PC-9 (cell line): ENCODE measurements at regions not wholly inside any gene's neighbourhood (a gene's known extent, or its start where the extent isn't known, plus 50 kb on each side); places are given as distances from the start of the nearest gene placed in this dataset.

ENCODE experiments used
- BruUV-seq: library from RNA; stranded (reverse); fragments of 400-500 nt; replicated peaks from 2 replicates; lab custom pipeline; 2021; lab: Mats Ljungman, UMichigan
- CTCF ChIA-PET: fragments of 300-600 bp; sonication (Branson Sonifier 250); formaldehyde crosslinking; loops from one replicate; lab custom pipeline; 2022; ENCODE audit warnings: antibody characterized with exemption; lab: Charles Lee
- POLR2A ChIA-PET: fragments of 300-600 bp; sonication (Branson Sonifier 250); formaldehyde crosslinking; loops from one replicate; lab custom pipeline; 2022; ENCODE audit warnings: antibody characterized with exemption; ENCODE audit not compliant: unreplicated experiment; lab: Charles Lee
- DNase-seq, 2 experiments: peaks; one replicate each; pipeline versions ENCODE4 v3.0.0 to v3.0.0-alpha.2; 2015 to 2022; ENCODE audit warnings: mixed read lengths in 1 of 2
- H2AFZ ChIP-seq: fragments of 200-600 bp; sonication (generic); 2 replicates; pipeline ENCODE4 v1.8.1; 2017; ENCODE audit warnings: antibody characterized with exemption
- H3F3A ChIP-seq: fragments of 200-600 bp; sonication (generic); 2 replicates; pipeline ENCODE4 v1.8.1; 2017; ENCODE audit warnings: antibody characterized with exemption, mild to moderate bottlenecking, low read depth; ENCODE audit not compliant: insufficient read depth
- H3K27ac ChIP-seq: fragments of 200-600 bp; sonication (generic); 2 replicates; pipeline ENCODE4 v1.6.1; 2016; ENCODE audit warnings: mixed run types
- H3K27me3 ChIP-seq: fragments of 200-600 bp; sonication (generic); 2 replicates; pipeline ENCODE4 v1.6.1; 2016; ENCODE audit warnings: low read depth, mixed run types; ENCODE audit not compliant: insufficient read depth
- H3K36me3 ChIP-seq: fragments of 200-600 bp; sonication (generic); 2 replicates; pipeline ENCODE4 v1.6.1; 2016; ENCODE audit warnings: low read depth, mixed run types
- H3K4me1 ChIP-seq: fragments of 200-600 bp; sonication (generic); replicated peaks from 2 replicates; pipeline ENCODE4 v1.6.1; 2016; ENCODE audit warnings: mixed run types; ENCODE audit not compliant: insufficient read depth
- H3K4me2 ChIP-seq: fragments of 200-600 bp; sonication (generic); 2 replicates; pipeline ENCODE4 v1.6.1; 2017; ENCODE audit warnings: mixed run types
- H3K4me3 ChIP-seq: fragments of 200-600 bp; sonication (generic); 2 replicates; pipeline ENCODE4 v1.6.1; 2016; ENCODE audit warnings: mixed run types
- H3K79me2 ChIP-seq: fragments of 200-600 bp; sonication (generic); 2 replicates; pipeline ENCODE4 v1.6.1; 2017; ENCODE audit warnings: low read depth, mixed run types
- H3K9me2 ChIP-seq: fragments of 200-600 bp; sonication (generic); 2 replicates; pipeline ENCODE4 v1.8.1; 2017; ENCODE audit warnings: mild to moderate bottlenecking; ENCODE audit not compliant: insufficient read depth
- H3K9me3 ChIP-seq: fragments of 200-600 bp; sonication (generic); 2 replicates; pipeline ENCODE4 v1.8.1; 2016; ENCODE audit warnings: low read depth; ENCODE audit not compliant: insufficient read depth
- H4K20me1 ChIP-seq: fragments of 200-600 bp; sonication (generic); 2 replicates; pipeline ENCODE4 v1.8.1; 2017; ENCODE audit not compliant: insufficient read depth
- EZH2 ChIP-seq: fragments of 200-600 bp; sonication (generic); IDR thresholded peaks from 2 replicates; pipeline ENCODE4 v1.8.0; 2017; ENCODE audit warnings: antibody characterized with exemption, low read depth
- intact Hi-C: fragments of 100-400 bp; cut with micrococcal nuclease; formaldehyde crosslinking; loops from one replicate; pipeline ENCODE4 v1.10.0; 2022; ENCODE audit not compliant: unreplicated experiment
- TF ChIP-seq, protein P1 (sequence below): fragments of 200-600 bp; sonication (generic); conservative IDR thresholded peaks from 2 replicates; pipeline ENCODE4 v1.6.1; 2017; ENCODE audit warnings: mixed run types, antibody characterized with exemption, mild to moderate bottlenecking, moderate library complexity

GRCh38 chr5:109496112-109496511, 86.3 kb upstream of the PJA2 start:
- Histone ChIP-seq H3F3A (no peaks in the 10 kb centered on the region), H3K27ac (no peak overlapping the region), H3K36me3 (no peaks in the 10 kb centered on the region), H3K4me1 (no peaks in the 10 kb centered on the region), H3K27me3 (no peaks in the 10 kb centered on the region), H2AFZ (no peak overlapping the region), H3K79me2 (no peaks in the 10 kb centered on the region), H3K4me3 (no peak overlapping the region), H3K9me3 (no peaks in the 10 kb centered on the region), H3K9me2 (no peaks in the 10 kb centered on the region), H4K20me1 (no peaks in the 10 kb centered on the region), H3K4me2 (no peak overlapping the region)
- BruUV-seq = no TSS peak
- TF ChIP-seq, protein P1, sequence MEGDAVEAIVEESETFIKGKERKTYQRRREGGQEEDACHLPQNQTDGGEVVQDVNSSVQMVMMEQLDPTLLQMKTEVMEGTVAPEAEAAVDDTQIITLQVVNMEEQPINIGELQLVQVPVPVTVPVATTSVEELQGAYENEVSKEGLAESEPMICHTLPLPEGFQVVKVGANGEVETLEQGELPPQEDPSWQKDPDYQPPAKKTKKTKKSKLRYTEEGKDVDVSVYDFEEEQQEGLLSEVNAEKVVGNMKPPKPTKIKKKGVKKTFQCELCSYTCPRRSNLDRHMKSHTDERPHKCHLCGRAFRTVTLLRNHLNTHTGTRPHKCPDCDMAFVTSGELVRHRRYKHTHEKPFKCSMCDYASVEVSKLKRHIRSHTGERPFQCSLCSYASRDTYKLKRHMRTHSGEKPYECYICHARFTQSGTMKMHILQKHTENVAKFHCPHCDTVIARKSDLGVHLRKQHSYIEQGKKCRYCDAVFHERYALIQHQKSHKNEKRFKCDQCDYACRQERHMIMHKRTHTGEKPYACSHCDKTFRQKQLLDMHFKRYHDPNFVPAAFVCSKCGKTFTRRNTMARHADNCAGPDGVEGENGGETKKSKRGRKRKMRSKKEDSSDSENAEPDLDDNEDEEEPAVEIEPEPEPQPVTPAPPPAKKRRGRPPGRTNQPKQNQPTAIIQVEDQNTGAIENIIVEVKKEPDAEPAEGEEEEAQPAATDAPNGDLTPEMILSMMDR = no peak
- no peak for TF ChIP-seq EZH2
- ChIA-PET POLR2A (no interaction called here), CTCF (no interaction called here)
- intact Hi-C loops = no loop called here
- DNase-seq = no peak

DNA sequence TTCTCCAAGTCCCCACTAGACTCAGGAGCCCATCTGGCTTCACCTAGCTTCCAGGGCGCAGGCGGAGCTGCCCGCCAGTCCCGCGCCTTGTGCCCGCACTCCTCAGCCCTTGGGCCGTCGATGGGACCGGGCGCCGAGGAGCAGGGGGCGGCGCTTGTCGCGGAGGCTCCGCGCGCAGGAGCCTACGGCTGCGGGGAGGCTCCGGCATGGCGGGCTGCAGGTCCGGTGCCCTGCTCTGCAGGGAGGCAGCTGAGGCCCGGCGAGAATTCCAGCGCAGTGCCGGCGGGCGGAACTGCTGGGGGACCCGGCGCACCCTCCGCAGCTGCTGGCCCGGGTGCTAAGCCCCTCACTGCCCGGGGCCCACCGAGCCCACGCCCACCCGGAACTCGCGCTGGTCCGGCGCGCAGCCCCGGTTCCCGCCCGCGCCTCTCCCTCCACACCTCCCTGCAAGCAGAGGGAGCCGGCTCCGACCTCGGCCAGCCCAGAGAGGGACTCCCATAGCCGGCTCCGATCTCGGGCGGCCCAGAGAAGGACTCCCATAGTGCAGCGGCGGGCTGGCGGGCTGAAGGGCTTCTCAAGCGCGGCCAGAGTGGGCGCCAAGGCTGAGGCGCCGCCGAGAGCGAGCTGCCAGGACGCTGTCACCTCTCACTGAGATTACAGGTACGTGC, 78.1 kb upstream of the PJA2 start:
- intact Hi-C loops = no loop called here
- Histone ChIP-seq H3K79me2 (no peaks in the 10 kb centered on the region), H3K9me2 (0 out of 2 replicates have a peak, but pooled peaks cover 3% of the 10 kb centered on the region), H2AFZ (no peak overlapping the region), H3F3A (no peaks in the 10 kb centered on the region), H3K4me3 (no peak overlapping the region), H3K27me3 (no peaks in the 10 kb centered on the region), H3K4me2 (no peak overlapping the region), H4K20me1 (no peaks in the 10 kb centered on the region), H3K36me3 (no peaks in the 10 kb centered on the region), H3K9me3 (no peaks in the 10 kb centered on the region), H3K4me1 (no peaks in the 10 kb centered on the region), H3K27ac (no peak overlapping the region)
- no peak for DNase-seq
- ChIA-PET POLR2A (no interaction called here), CTCF (no interaction called here)
- TF ChIP-seq, protein P1 = no peak
- no peak for TF ChIP-seq EZH2
- no TSS peak for BruUV-seq

GRCh38 chr5:109486200-109486804, 76.5 kb upstream of the PJA2 start:
- H3K36me3 ChIP-seq = no peaks in the 10 kb centered on the region
- 0 out of 2 replicates have a peak, but pooled peaks cover 3% of the 10 kb centered on the region for H3K9me2 ChIP-seq
- 0 out of 2 replicates have a peak overlapping the region, but pooled peaks have one; percentile 39 for H2AFZ ChIP-seq
- H3K79me2 ChIP-seq = no peaks in the 10 kb centered on the region
- no TSS peak for BruUV-seq
- H3F3A ChIP-seq = no peaks in the 10 kb centered on the region
- no peaks in the 10 kb centered on the region for H4K20me1 ChIP-seq
- H3K4me3 ChIP-seq = no peak overlapping the region
- H3K9me3 ChIP-seq = no peaks in the 10 kb centered on the region
- H3K4me1 ChIP-seq = no peaks in the 10 kb centered on the region
- ChIA-PET CTCF (no interaction called here), POLR2A (no interaction called here)
- no peak for TF ChIP-seq EZH2
- TF ChIP-seq, protein P1 = no peak
- H3K4me2 ChIP-seq = no peak overlapping the region
- intact Hi-C loops = no loop called here
- no peaks in the 10 kb centered on the region for H3K27me3 ChIP-seq
- no peak overlapping the region for H3K27ac ChIP-seq
- DNase-seq = no peak
